Progenitor cell of endocrine pancreas (in vitro differentiated cells): ENCODE measurements at regions not wholly inside any gene's neighbourhood (a gene's known extent, or its start where the extent isn't known, plus 50 kb on each side); places are given as distances from the start of the nearest gene placed in this dataset.

Experiments
- DNase-seq: peaks from one replicate; pipeline ENCODE4 v3.0.0; 2021; ENCODE audit warnings: low spot score; ENCODE audit not compliant: unreplicated experiment
- H3K27ac Mint-ChIP-seq: 2 replicates; pipeline ENCODE4 v1.8.0; 2021; ENCODE audit warnings: mild to moderate bottlenecking, moderate library complexity, mixed read lengths
- H3K27me3 Mint-ChIP-seq: 2 replicates; pipeline ENCODE4 v1.8.0; 2021; ENCODE audit warnings: mixed read lengths
- H3K36me3 Mint-ChIP-seq: 2 replicates; pipeline ENCODE4 v1.8.0; 2022; ENCODE audit warnings: mixed read lengths; ENCODE audit not compliant: insufficient read depth
- H3K4me1 Mint-ChIP-seq: 2 replicates; pipeline ENCODE4 v1.8.0; 2021; ENCODE audit warnings: low read depth, mixed read lengths
- H3K4me3 Mint-ChIP-seq: 2 replicates; pipeline ENCODE4 v1.8.0; 2021; ENCODE audit warnings: low read depth, mild to moderate bottlenecking, moderate library complexity, mixed read lengths
- H3K9me3 Mint-ChIP-seq: 2 replicates; pipeline ENCODE4 v1.8.0; 2021; ENCODE audit warnings: low read depth, mixed read lengths
- TF ChIP-seq, protein P1 (sequence below): fragments of 200-600 bp; sonication (generic); IDR thresholded peaks from one replicate; pipeline ENCODE4 v1.5.0; 2021; ENCODE audit warnings: antibody characterized with exemption, mild to moderate bottlenecking; ENCODE audit not compliant: unreplicated experiment

DNA sequence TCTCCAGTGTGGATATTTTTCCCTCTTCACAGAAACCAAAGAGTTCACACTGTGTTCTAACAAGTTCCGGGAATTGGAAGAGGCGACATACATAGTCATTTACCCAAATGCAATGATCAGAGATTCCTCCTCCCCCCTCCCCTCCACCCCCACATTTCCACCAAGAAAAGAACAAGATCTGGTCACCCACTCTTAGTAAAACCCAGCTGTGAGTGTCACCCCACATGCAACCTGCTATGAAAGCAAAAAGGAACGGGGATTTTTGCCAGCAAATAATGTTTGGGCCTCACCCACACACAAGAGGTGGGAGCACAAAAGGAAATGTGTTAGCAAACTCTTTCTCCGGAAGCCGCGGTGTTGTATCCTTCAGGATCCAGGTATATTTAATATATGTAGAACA lies 745.0 kb upstream of the AUTS2 start:
- DNase-seq = no peak
- Mint-ChIP-seq H3K27ac (no peak overlapping the region), H3K36me3 (no peaks in the 10 kb centered on the region), H3K27me3 (peaks cover 7% of the 10 kb centered on the region), H3K9me3 (no peaks in the 10 kb centered on the region), H3K4me1 (peaks cover 6% of the 10 kb centered on the region), H3K4me3 (no peak overlapping the region)
- TF ChIP-seq, protein P1, sequence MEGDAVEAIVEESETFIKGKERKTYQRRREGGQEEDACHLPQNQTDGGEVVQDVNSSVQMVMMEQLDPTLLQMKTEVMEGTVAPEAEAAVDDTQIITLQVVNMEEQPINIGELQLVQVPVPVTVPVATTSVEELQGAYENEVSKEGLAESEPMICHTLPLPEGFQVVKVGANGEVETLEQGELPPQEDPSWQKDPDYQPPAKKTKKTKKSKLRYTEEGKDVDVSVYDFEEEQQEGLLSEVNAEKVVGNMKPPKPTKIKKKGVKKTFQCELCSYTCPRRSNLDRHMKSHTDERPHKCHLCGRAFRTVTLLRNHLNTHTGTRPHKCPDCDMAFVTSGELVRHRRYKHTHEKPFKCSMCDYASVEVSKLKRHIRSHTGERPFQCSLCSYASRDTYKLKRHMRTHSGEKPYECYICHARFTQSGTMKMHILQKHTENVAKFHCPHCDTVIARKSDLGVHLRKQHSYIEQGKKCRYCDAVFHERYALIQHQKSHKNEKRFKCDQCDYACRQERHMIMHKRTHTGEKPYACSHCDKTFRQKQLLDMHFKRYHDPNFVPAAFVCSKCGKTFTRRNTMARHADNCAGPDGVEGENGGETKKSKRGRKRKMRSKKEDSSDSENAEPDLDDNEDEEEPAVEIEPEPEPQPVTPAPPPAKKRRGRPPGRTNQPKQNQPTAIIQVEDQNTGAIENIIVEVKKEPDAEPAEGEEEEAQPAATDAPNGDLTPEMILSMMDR = no peak

DNA sequence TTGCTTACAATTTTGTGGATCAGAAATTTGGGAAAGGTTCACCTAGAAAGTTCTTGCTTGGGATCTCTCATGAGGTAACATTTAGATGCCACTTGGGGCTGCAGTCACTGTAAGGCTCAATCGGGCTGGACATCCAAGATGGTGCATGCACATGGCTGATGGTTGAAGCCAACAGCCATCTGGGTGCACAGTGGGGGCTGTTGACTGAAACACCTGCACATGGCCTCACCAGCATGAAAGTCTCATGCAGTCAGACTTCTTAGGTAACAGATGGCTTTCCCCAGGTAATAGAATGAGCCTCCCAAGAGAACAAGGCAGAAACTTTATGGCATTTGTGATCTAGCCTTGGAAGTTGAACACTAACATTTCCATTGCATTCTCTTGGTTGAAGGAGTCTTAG lies 740.7 kb upstream of the AUTS2 start:
- no peak for DNase-seq
- Mint-ChIP-seq H3K9me3 (no peaks in the 10 kb centered on the region), H3K4me1 (peaks cover 5% of the 10 kb centered on the region), H3K4me3 (no peak overlapping the region), H3K36me3 (no peaks in the 10 kb centered on the region), H3K27ac (no peak overlapping the region), H3K27me3 (peaks cover 11% of the 10 kb centered on the region)
- TF ChIP-seq, protein P1 = no peak

DNA sequence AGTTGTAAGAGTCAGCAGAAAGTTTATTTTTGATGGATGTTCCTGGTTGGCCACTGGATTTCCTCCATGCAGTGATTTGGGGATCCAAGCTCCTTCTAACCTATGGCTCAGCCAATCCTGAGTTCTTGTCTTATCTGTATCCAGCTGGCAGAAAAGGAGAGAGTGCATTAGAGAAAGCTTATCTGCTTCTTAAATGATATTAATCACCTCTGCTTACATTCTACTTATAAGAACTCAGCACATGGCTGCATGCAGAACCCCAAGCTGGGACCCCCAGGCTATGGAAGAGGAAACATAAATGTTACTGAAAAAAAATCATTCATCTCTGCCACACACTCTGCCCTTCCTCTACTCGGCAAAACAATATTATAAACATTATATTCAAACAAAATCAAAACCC lies 739.8 kb upstream of the AUTS2 start:
- H3K4me3 Mint-ChIP-seq = no peak overlapping the region
- TF ChIP-seq, protein P1 = no peak
- DNase-seq = no peak
- no peak overlapping the region for H3K27ac Mint-ChIP-seq
- peaks cover 11% of the 10 kb centered on the region for H3K27me3 Mint-ChIP-seq
- peaks cover 5% of the 10 kb centered on the region for H3K4me1 Mint-ChIP-seq
- no peaks in the 10 kb centered on the region for H3K36me3 Mint-ChIP-seq
- H3K9me3 Mint-ChIP-seq = no peaks in the 10 kb centered on the region

DNA sequence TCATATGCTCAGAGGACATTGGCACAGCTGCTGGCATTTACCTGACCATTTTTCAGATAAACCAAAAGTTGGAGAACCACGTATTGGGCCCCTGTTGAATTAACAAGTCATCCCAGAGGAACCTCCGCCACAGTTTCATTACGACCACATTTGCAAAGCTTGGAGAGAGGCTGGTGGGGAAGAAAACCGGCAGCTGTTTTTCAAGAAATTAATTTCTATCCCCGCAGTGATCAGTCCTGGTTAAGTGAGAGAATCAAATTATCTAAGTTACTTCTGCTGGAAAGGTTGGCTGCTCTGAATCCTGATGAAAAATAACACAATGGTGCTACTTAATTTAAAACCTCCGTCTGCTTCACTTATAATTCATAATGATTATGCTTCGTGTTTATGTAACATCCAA lies 737.1 kb upstream of the AUTS2 start:
- Mint-ChIP-seq H3K4me1 (peaks cover 2% of the 10 kb centered on the region), H3K4me3 (no peak overlapping the region)
- DNase-seq = no peak

DNA sequence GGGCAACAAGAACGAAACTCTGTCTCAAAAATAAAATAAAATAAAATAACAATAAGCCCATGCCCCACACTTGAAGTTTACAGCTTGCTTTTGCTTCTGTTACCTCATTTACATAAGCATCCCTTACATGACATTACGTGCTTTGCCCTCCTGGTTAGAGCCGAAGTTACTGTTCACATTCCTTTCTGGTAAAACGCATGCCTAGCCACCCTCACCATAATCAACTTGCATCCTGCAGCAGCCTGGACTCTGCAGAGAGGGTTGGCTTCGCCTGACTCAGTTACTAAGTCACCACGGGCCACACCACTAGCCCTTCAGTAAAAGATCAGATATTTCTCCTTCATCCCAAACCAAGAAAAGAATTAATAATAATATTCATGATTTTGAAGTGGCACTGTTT lies 736.0 kb upstream of the AUTS2 start:
- Mint-ChIP-seq H3K36me3 (no peaks in the 10 kb centered on the region), H3K9me3 (no peaks in the 10 kb centered on the region), H3K27me3 (peaks cover 4% of the 10 kb centered on the region), H3K4me1 (peaks cover 9% of the 10 kb centered on the region), H3K27ac (no peak overlapping the region), H3K4me3 (no peak overlapping the region)
- TF ChIP-seq, protein P1 = no peak
- DNase-seq = no peak

More for the DNA sequence above, 737.1 kb upstream of the AUTS2 start:
- H3K27ac Mint-ChIP-seq = no peak overlapping the region
- H3K36me3 Mint-ChIP-seq = no peaks in the 10 kb centered on the region
- TF ChIP-seq, protein P1 = no peak
- H3K9me3 Mint-ChIP-seq = no peaks in the 10 kb centered on the region
- peaks cover 4% of the 10 kb centered on the region for H3K27me3 Mint-ChIP-seq
